WTC11 (cell line): ENCODE measurements at regions not wholly inside any gene's neighbourhood (a gene's known extent, or its start where the extent isn't known, plus 50 kb on each side); places are given as distances from the start of the nearest gene placed in this dataset.

Experiments
- CBFB ChIP-seq: sonication (generic); formaldehyde crosslinking; IDR thresholded peaks from 2 replicates; pipeline ENCODE4 v1.8.1; 2022; ENCODE audit warnings: mild to moderate bottlenecking, low read depth, missing genetic modification reagents
- HMGA2 ChIP-seq: fragments of 250-450 bp; sonication (Bioruptor Pico); IDR thresholded peaks from 2 replicates; pipeline ENCODE4 v1.4.0; 2021; ENCODE audit warnings: mild to moderate bottlenecking, moderate library complexity
- KAT7 ChIP-seq: sonication (generic); formaldehyde crosslinking; IDR thresholded peaks from 2 replicates; pipeline ENCODE4 v1.8.1; 2023; ENCODE audit warnings: missing genetic modification reagents, mild to moderate bottlenecking, borderline replicate concordance
- RELA ChIP-seq: sonication (generic); formaldehyde crosslinking; IDR thresholded peaks from 2 replicates; pipeline ENCODE4 v1.8.1; 2022; ENCODE audit warnings: missing genetic modification reagents, mild to moderate bottlenecking, borderline replicate concordance
- SMAD3 ChIP-seq: sonication (generic); formaldehyde crosslinking; IDR thresholded peaks from 2 replicates; pipeline ENCODE4 v1.8.0; 2022; ENCODE audit warnings: missing genetic modification reagents, mild to moderate bottlenecking, borderline replicate concordance
- ZNF232 ChIP-seq: sonication (generic); formaldehyde crosslinking; IDR thresholded peaks from 2 replicates; pipeline ENCODE4 v1.8.0; 2022; ENCODE audit warnings: mild to moderate bottlenecking, missing genetic modification reagents
- ZNF317 ChIP-seq: sonication (generic); formaldehyde crosslinking; IDR thresholded peaks from 2 replicates; pipeline ENCODE4 v1.8.1; 2023; ENCODE audit warnings: low read depth, mild to moderate bottlenecking, moderate library complexity, missing genetic modification reagents, borderline replicate concordance
- TF ChIP-seq, protein P1 (sequence below): sonication (generic); formaldehyde crosslinking; IDR thresholded peaks from 2 replicates; pipeline ENCODE4 v1.8.1; 2023; ENCODE audit warnings: mild to moderate bottlenecking, missing genetic modification reagents, moderate library complexity
- TF ChIP-seq, protein P2 (sequence below): sonication (generic); formaldehyde crosslinking; IDR thresholded peaks from 2 replicates; pipeline ENCODE4 v1.8.0; 2022; ENCODE audit warnings: mild to moderate bottlenecking, missing genetic modification reagents
- TF ChIP-seq, protein P3 (sequence below): sonication (generic); formaldehyde crosslinking; conservative IDR thresholded peaks from 2 replicates; pipeline ENCODE4 v1.8.1; 2022; ENCODE audit warnings: mild to moderate bottlenecking, missing genetic modification reagents
- TF ChIP-seq, protein P4 (sequence below): sonication (generic); formaldehyde crosslinking; IDR thresholded peaks from 2 replicates; pipeline ENCODE4 v1.8.0; 2022; ENCODE audit warnings: mild to moderate bottlenecking, missing genetic modification reagents
- TF ChIP-seq, protein P5 (sequence below): fragments of 200-600 bp; IDR thresholded peaks from 2 replicates; pipeline ENCODE4 v1.8.0; 2022; ENCODE audit warnings: antibody characterized with exemption
- TF ChIP-seq, protein P6 (sequence below): sonication (generic); formaldehyde crosslinking; IDR thresholded peaks from 2 replicates; pipeline ENCODE4 v1.8.1; 2022; ENCODE audit warnings: mild to moderate bottlenecking, missing genetic modification reagents, moderate library complexity, borderline replicate concordance
- TF ChIP-seq, protein P7 (sequence below): sonication (generic); formaldehyde crosslinking; IDR thresholded peaks from 2 replicates; pipeline ENCODE4 v1.8.0; 2023; ENCODE audit warnings: missing genetic modification reagents

DNA sequence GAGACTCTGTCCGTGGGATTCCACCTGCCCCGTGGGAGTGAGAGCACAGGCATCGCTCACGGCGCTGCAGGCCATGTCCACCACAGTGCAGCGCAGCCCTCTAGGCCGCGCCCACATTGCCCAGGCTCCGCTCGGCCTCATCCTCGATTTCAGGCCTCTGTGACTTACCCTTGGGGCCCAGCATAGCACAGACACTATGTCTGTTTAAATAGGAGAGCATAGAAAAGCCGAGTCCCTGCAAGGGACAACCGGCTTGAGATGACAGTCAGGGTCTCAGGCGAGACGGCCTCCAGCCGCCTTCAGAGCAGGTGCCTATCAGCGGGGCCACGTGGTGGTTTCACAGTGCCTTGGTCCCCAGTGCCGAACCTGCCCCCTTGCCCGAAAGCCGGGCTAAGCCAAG is 56.9 kb upstream of the POFUT2 start:
- no peak for TF ChIP-seq ZNF317
- TF ChIP-seq RELA = no peak
- TF ChIP-seq, protein P1, sequence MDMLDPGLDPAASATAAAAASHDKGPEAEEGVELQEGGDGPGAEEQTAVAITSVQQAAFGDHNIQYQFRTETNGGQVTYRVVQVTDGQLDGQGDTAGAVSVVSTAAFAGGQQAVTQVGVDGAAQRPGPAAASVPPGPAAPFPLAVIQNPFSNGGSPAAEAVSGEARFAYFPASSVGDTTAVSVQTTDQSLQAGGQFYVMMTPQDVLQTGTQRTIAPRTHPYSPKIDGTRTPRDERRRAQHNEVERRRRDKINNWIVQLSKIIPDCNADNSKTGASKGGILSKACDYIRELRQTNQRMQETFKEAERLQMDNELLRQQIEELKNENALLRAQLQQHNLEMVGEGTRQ = no peak
- TF ChIP-seq, protein P2, sequence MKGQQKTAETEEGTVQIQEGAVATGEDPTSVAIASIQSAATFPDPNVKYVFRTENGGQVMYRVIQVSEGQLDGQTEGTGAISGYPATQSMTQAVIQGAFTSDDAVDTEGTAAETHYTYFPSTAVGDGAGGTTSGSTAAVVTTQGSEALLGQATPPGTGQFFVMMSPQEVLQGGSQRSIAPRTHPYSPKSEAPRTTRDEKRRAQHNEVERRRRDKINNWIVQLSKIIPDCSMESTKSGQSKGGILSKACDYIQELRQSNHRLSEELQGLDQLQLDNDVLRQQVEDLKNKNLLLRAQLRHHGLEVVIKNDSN = no peak
- TF ChIP-seq, protein P3, sequence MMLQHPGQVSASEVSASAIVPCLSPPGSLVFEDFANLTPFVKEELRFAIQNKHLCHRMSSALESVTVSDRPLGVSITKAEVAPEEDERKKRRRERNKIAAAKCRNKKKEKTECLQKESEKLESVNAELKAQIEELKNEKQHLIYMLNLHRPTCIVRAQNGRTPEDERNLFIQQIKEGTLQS (CRISPR knock-in tag) = no peak
- TF ChIP-seq, protein P4, sequence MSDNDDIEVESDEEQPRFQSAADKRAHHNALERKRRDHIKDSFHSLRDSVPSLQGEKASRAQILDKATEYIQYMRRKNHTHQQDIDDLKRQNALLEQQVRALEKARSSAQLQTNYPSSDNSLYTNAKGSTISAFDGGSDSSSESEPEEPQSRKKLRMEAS (CRISPR knock-in tag) = no peak
- TF ChIP-seq CBFB = no peak
- TF ChIP-seq, protein P5, sequence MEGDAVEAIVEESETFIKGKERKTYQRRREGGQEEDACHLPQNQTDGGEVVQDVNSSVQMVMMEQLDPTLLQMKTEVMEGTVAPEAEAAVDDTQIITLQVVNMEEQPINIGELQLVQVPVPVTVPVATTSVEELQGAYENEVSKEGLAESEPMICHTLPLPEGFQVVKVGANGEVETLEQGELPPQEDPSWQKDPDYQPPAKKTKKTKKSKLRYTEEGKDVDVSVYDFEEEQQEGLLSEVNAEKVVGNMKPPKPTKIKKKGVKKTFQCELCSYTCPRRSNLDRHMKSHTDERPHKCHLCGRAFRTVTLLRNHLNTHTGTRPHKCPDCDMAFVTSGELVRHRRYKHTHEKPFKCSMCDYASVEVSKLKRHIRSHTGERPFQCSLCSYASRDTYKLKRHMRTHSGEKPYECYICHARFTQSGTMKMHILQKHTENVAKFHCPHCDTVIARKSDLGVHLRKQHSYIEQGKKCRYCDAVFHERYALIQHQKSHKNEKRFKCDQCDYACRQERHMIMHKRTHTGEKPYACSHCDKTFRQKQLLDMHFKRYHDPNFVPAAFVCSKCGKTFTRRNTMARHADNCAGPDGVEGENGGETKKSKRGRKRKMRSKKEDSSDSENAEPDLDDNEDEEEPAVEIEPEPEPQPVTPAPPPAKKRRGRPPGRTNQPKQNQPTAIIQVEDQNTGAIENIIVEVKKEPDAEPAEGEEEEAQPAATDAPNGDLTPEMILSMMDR = no peak
- TF ChIP-seq HMGA2 (CRISPR knock-in tag) = no peak
- no peak for TF ChIP-seq SMAD3 (CRISPR knock-in tag)
- no peak for TF ChIP-seq KAT7 (CRISPR knock-in tag)
- TF ChIP-seq, protein P6, sequence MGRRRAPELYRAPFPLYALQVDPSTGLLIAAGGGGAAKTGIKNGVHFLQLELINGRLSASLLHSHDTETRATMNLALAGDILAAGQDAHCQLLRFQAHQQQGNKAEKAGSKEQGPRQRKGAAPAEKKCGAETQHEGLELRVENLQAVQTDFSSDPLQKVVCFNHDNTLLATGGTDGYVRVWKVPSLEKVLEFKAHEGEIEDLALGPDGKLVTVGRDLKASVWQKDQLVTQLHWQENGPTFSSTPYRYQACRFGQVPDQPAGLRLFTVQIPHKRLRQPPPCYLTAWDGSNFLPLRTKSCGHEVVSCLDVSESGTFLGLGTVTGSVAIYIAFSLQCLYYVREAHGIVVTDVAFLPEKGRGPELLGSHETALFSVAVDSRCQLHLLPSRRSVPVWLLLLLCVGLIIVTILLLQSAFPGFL = no peak
- TF ChIP-seq, protein P7, sequence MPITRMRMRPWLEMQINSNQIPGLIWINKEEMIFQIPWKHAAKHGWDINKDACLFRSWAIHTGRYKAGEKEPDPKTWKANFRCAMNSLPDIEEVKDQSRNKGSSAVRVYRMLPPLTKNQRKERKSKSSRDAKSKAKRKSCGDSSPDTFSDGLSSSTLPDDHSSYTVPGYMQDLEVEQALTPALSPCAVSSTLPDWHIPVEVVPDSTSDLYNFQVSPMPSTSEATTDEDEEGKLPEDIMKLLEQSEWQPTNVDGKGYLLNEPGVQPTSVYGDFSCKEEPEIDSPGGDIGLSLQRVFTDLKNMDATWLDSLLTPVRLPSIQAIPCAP (CRISPR knock-in tag) = no peak
- no peak for TF ChIP-seq ZNF232 (CRISPR knock-in tag)
